Osteoblast (primary cell): ENCODE measurements at regions not wholly inside any gene's neighbourhood (a gene's known extent, or its start where the extent isn't known, plus 50 kb on each side); places are given as distances from the start of the nearest gene placed in this dataset.

Source experiments
- DNase-seq: peaks from one replicate; pipeline ENCODE4 v3.0.0; 2011; ENCODE audit warnings: low spot score, mixed read lengths; ENCODE audit not compliant: insufficient read length; ENCODE audit errors: missing footprints
- H2AFZ ChIP-seq: 2 replicates; pipeline ENCODE4 v1.6.0; 2011; ENCODE audit warnings: mild to moderate bottlenecking, low read length
- H3K27ac ChIP-seq: 2 replicates; pipeline ENCODE4 v1.5.1; 2011; ENCODE audit warnings: mild to moderate bottlenecking, low read depth, low read length, moderate library complexity
- H3K27me3 ChIP-seq: 2 replicates; pipeline ENCODE4 v1.6.0; 2012; ENCODE audit warnings: mild to moderate bottlenecking, control low read depth, inconsistent platforms, low read length, moderate library complexity; ENCODE audit not compliant: insufficient read depth
- H3K36me3 ChIP-seq: 2 replicates; pipeline ENCODE4 v1.5.1; 2011; ENCODE audit warnings: mild to moderate bottlenecking, low read length, control low read depth, moderate library complexity; ENCODE audit not compliant: insufficient read depth
- H3K4me1 ChIP-seq: 2 replicates; pipeline ENCODE4 v1.5.1; 2011; ENCODE audit warnings: mild to moderate bottlenecking, low read length, control low read depth, moderate library complexity; ENCODE audit not compliant: insufficient read depth
- H3K4me2 ChIP-seq: 2 replicates; pipeline ENCODE4 v1.6.0; 2011; ENCODE audit warnings: mild to moderate bottlenecking, low read length; ENCODE audit not compliant: insufficient read depth
- H3K4me3 ChIP-seq: fragments of 200-600 bp; sonication (generic); 3 replicates; pipeline ENCODE4 v1.5.1; 2012; ENCODE audit warnings: mild to moderate bottlenecking, low read length, inconsistent platforms; ENCODE audit not compliant: insufficient read depth
- H3K79me2 ChIP-seq: 2 replicates; pipeline ENCODE4 v1.6.0; 2012; ENCODE audit warnings: mild to moderate bottlenecking, low read length, control low read depth, inconsistent platforms; ENCODE audit not compliant: insufficient read depth
- H3K9me3 ChIP-seq: 2 replicates; pipeline ENCODE4 v1.5.1; 2011; ENCODE audit warnings: low read depth, low read length, control low read depth
- H4K20me1 ChIP-seq: 2 replicates; pipeline ENCODE4 v1.6.0; 2012; ENCODE audit warnings: mild to moderate bottlenecking, low read length, control low read depth; ENCODE audit not compliant: insufficient read depth
- TF ChIP-seq, protein P1 (sequence below): IDR thresholded peaks from 2 replicates; pipeline ENCODE4 v1.5.1; 2011; ENCODE audit warnings: mild to moderate bottlenecking, low read depth, low read length, moderate library complexity; ENCODE audit errors: extremely low read depth

DNA sequence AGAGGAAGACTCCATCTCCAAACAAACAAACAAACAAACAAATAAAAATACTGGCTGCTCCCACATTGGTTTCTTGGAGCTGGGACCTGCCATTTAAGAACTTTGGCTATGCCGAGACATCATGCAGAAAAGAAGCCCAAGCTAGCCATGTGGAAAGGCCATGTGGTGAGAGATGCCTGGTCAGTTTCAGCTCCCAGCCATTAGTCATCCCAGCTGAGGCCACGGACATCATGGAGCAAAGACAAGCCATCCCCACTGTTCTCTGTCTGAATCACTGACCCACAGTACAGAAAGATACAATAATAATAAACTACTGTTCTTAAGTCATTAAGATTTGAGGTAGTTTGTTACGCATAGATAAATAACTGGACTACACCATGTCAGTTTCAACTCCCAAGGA, 70.0 kb upstream of the PCBD1 start:
- H2AFZ ChIP-seq = no peak overlapping the region
- H3K4me3 ChIP-seq = no peak overlapping the region
- H3K79me2 ChIP-seq = no peaks in the 10 kb centered on the region
- H4K20me1 ChIP-seq = no peaks in the 10 kb centered on the region
- H3K36me3 ChIP-seq = no peaks in the 10 kb centered on the region
- H3K9me3 ChIP-seq = no peaks in the 10 kb centered on the region
- H3K27me3 ChIP-seq = peaks cover 10% of the 10 kb centered on the region
- H3K4me1 ChIP-seq = no peaks in the 10 kb centered on the region
- no peak for DNase-seq
- TF ChIP-seq, protein P1, sequence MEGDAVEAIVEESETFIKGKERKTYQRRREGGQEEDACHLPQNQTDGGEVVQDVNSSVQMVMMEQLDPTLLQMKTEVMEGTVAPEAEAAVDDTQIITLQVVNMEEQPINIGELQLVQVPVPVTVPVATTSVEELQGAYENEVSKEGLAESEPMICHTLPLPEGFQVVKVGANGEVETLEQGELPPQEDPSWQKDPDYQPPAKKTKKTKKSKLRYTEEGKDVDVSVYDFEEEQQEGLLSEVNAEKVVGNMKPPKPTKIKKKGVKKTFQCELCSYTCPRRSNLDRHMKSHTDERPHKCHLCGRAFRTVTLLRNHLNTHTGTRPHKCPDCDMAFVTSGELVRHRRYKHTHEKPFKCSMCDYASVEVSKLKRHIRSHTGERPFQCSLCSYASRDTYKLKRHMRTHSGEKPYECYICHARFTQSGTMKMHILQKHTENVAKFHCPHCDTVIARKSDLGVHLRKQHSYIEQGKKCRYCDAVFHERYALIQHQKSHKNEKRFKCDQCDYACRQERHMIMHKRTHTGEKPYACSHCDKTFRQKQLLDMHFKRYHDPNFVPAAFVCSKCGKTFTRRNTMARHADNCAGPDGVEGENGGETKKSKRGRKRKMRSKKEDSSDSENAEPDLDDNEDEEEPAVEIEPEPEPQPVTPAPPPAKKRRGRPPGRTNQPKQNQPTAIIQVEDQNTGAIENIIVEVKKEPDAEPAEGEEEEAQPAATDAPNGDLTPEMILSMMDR = no peak
- no peak overlapping the region for H3K4me2 ChIP-seq
- no peak overlapping the region for H3K27ac ChIP-seq

DNA sequence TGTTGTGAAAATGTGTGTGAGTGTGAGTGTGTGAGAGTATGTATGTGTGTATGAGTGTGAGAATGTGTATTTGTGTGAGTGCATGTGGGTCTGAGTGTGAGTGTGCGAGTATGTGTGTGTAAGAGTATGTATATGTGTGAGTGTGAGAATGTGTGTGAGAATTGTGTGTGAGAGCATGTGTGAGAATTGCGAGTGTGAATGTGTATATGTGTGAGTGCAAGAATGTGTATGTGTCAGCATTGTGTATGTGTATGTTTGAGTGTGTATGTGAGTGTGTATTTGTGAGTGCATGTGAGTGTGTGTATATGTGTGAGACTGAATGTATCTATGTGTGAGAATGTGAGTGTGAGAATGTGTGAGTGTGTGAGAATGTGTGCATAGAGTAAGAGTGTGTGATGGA, 72.0 kb upstream of the PCBD1 start:
- Histone ChIP-seq H3K4me3 (no peak overlapping the region), H3K9me3 (no peaks in the 10 kb centered on the region), H3K4me1 (no peaks in the 10 kb centered on the region), H3K79me2 (no peaks in the 10 kb centered on the region), H3K36me3 (no peaks in the 10 kb centered on the region), H2AFZ (no peak overlapping the region), H4K20me1 (no peaks in the 10 kb centered on the region), H3K27ac (no peak overlapping the region), H3K27me3 (peaks cover 8% of the 10 kb centered on the region), H3K4me2 (no peak overlapping the region)
- no peak for DNase-seq
- TF ChIP-seq, protein P1 = no peak

DNA sequence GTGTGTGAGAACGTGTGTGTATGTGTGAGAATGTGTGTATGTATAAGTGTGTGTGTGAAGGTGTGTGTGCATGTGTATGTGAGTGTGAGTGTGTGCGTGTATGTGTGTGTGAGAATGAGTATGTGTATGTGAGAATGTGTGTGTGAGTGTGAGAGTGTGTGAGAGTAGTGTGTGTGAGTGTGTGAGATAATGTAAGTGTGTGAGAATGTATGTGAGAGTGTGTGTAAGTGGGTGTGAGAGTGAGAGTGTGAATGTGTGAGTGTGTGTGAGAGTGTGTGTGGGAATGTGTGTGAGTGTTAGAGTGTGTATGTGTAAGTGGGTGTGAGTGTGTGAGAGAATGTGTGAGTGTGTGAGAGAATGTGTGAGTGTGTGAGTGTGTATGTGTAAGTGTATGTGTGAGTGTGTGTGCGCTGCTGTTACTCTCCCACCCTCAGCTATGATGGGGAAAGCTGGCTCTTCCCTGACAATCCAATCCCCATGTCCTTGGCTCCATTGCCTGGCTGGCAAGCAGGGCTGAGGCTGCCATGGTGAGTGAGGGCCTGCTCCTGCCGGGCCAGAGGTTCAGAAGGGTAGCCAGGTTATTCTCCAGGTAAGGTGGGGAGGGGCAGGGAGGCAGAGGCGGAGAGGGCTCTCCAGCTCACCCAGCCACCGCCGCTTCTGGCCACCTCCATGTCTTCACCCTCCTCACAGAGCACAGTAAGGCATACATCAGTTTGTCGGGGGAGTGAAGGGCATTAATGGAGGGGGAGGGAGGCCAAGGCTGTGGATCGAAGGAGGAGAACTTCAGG, 72.6 kb upstream of the PCBD1 start:
- H3K79me2 ChIP-seq = no peaks in the 10 kb centered on the region
- no peaks in the 10 kb centered on the region for H3K36me3 ChIP-seq
- TF ChIP-seq, protein P1 = no peak
- no peak overlapping the region for H3K27ac ChIP-seq
- H3K4me1 ChIP-seq = no peaks in the 10 kb centered on the region
- no peak overlapping the region for H3K4me3 ChIP-seq
- no peak for DNase-seq
- H3K27me3 ChIP-seq = peaks cover 10% of the 10 kb centered on the region
- no peak overlapping the region for H3K4me2 ChIP-seq
- no peaks in the 10 kb centered on the region for H3K9me3 ChIP-seq
- no peak overlapping the region for H2AFZ ChIP-seq
- H4K20me1 ChIP-seq = no peaks in the 10 kb centered on the region

DNA sequence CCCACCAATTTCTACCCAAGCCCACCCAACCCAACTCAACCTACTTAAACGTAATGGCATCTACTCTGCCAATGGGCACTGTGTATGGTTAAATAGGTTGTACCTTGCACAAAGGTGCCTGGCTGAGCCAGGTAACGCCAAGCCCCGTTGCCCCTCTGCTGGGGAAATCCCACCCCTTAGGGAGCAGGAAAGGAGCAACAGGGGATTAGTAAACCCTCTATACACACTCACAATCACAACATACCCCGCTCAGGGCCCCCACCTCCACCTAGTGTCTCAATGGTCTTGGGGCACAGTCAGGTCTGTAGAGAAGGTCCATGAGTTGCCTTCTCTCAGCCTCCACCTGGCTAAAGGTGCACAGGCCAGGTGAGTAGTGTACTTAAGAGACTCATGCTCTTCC, 74.3 kb upstream of the PCBD1 start:
- H3K9me3 ChIP-seq = no peaks in the 10 kb centered on the region
- no peaks in the 10 kb centered on the region for H3K4me1 ChIP-seq
- H3K27ac ChIP-seq = no peak overlapping the region
- no peak overlapping the region for H3K4me2 ChIP-seq
- no peaks in the 10 kb centered on the region for H3K79me2 ChIP-seq
- H3K27me3 ChIP-seq = peaks cover 12% of the 10 kb centered on the region
- DNase-seq = no peak
- no peak overlapping the region for H2AFZ ChIP-seq
- H3K4me3 ChIP-seq = no peak overlapping the region
- no peaks in the 10 kb centered on the region for H3K36me3 ChIP-seq
- TF ChIP-seq, protein P1 = no peak
- H4K20me1 ChIP-seq = no peaks in the 10 kb centered on the region
